NK-92 treated with Interleukin-12 subunit alpha and Interleukin-12 subunit beta, amount 100 ng/mL, for 24 hours (cell line): ENCODE measurements at regions not wholly inside any gene's neighbourhood (a gene's known extent, or its start where the extent isn't known, plus 50 kb on each side); places are given as distances from the start of the nearest gene placed in this dataset.
"Not testable (repeated sequence)": the region's sequence is repeated elsewhere in the genome, so short reads cannot be mapped to it uniquely, and the experiment has no call there.

Source experiments
- DNase-seq: peaks from one replicate; lab custom pipeline; 2025; lab: John Stamatoyannopoulos, UW

DNA sequence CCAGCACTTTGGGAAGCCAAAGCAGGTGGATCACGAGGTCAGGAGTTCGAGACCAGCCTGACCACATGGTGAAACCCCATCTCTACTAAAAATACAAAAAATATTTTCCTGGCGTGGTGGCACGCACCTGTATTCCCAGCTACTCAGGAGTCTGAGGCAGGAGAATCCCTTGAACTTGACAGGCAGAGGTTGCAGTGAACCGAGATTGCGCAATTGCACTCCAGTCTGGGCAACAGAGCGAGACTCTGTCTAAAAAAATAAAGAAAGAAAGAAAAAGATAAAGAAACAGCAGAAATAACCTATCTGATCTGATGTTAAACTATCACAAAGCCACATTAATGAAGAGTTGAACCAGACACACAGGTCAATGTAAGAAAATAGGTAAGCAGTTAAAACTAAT, 696.2 kb upstream of the SALL3 start:
- DNase-seq, result not testable (repeated sequence)

DNA sequence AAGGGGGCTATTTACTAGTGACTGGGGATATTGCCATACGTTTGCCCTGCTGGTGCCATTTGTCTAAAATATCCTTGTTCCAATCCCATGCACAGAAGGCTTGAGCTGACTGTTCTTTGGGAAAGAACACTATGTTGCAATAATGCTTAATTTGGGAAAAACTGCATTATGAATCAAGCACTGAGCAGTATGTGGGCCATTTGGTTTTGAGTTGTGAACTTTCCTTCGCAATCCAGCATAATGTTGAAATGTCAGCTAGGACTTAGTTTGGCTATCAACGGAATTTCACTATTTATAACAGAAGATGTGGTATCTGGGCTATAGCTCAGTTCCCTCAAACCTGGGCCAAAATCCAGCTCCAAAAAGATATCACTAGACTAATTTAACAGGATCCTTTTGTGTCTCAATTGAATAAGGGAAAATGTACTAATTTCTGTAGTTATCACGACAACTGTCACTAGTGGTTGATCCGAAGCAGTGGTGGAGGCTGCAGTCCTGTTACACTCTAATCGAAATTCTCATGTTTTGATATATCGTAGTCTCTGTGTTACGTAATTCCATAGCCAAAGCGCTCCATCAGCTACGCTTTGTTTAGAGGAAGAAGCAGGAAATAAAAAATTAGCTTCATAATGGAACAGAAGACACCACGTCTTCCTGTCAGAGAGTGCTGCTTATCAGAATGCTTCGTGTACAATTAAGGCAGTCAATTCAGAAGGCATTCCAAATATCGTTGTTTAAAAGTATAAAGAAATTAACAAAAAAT, 686.8 kb upstream of the SALL3 start:
- DNase-seq, result no peak

DNA sequence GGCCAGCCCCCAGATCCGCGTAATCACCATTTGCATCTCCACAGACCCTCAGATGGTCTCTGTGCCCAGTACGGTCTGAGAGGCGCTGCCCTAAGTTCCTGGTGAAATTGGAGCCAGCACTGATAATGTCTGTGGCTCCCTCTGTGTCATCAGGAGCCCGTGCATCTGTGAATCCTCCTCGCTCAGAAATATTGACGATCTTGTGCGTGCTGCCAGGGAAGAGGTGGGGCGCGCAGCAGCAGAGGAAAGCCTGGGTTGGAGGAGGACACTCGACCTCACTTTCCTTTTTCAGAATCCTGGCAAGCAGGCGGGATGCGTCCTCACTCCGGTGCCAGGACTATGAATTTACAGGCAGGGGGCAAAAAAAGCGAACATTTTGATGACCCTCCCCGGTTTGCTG, 686.1 kb upstream of the SALL3 start:
- DNase-seq, result no peak

DNA sequence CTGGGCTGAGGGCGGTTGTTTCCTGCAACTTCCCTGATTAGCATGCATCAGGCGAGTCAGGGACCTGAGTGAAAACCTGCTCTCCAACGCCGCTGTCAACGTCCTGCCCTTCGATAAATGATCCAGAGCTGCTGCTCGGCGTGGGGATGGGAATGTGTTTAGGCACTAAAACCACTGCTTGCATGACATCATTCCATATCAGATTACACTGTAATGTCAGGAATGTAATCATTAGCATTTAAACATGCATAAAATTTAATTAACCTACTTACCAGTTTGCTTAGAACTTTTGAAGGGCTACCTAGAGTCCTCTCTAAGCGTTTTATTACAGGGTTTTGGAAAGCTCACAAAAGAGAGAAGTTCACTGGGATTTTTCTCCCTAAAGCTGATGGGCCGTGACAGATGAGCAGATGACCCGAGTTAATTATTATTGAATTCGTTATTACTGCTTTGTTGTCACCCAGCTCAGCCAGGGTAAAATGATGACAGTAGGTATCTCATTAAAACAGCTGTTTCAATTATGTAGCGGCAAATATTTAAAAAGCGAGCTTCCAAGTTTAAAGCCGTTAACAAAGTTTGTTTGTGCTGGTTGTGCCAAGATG, 685.6 kb upstream of the SALL3 start:
- no peak for DNase-seq

DNA sequence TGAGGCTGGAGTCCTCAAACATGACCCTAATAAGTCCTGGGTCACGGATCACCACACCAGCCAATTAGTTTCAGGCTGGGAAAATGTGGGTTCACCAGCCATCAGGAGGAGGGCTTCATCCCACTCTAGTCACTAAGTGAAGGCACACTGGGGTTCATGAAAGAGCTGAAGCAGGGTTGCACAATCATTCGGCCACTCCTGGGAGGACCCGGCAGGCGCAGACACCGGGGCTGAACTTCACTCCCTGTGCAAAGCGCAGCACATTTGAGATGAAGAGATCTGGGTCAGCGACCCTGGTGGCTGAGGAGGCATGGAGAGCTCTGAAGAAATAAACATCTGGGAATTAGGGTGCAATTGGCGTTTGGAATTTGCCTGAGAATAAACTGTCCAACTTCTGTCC, 684.4 kb upstream of the SALL3 start:
- DNase-seq, result no peak

DNA sequence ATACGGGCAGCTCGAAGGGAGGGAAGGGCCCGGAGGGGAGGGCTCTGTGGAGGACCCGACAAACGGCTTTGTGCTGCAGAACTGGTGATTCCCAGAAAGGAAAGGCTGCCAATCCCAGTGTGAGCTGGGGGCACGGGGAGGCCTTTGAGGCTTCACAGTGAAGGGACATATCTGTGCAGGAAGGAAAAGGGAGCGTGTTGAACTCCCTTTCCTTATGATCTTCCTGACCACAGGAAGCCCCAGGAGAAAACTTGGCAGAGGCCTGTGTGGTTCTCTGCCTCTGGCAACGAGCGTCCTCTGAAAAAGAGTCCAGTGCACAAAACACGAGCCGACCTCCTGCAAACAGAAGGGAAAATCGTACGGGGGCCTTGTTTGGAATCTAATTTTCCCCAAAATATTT, 683.5 kb upstream of the SALL3 start:
- DNase-seq, result no peak

DNA sequence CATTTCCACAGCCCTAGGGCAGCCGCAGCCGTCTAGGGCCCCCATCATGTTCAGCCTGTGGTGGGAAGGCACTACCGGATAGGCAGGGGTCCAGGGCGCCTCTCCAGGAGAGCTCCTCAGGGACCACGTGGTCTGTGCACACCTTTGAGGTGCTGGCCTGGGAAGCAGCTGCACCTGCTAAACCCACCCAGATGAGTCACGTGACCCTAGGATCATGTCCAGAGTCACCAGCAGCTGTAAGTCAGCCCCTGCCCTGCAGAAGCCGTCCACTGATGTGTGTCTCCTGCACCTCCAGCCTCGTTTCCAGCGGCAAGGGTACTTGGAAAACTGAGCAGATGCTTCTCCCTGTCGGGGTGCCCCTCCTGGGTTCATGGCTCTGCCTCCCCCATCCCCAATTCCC, 682.6 kb upstream of the SALL3 start:
- DNase-seq, result no peak

DNA sequence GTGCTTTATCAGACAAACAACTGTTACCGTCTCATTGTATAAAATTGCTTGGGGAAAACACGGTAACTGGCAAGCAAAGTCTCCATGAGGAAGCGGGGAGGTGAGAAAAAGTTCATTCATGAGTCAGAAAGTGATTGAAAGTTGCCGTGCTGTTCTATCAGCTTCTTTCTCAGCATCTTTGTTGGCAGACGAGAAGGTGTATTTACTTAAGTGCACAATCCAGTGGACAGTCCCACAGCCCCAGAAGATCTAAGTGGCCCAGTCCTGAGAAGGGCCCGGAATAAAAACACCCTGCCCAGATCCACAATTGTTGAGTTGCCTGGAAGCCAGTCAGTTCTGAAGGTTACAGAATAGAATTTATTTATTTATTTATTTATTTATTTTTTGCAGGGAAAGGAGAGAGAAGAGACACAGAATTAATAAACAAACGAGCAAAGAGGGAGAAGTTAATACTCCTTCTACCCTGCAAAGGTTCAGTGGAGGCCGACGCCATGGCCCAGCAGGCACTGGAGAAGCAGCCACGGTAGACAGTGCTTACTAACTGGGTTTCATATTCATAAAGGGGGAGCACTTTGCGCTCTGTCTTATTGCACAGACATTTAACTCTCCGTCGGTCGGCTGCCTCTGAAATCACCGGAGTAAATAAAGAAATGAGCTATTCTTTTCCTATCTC, 676.0 kb upstream of the SALL3 start:
- no peak for DNase-seq

DNA sequence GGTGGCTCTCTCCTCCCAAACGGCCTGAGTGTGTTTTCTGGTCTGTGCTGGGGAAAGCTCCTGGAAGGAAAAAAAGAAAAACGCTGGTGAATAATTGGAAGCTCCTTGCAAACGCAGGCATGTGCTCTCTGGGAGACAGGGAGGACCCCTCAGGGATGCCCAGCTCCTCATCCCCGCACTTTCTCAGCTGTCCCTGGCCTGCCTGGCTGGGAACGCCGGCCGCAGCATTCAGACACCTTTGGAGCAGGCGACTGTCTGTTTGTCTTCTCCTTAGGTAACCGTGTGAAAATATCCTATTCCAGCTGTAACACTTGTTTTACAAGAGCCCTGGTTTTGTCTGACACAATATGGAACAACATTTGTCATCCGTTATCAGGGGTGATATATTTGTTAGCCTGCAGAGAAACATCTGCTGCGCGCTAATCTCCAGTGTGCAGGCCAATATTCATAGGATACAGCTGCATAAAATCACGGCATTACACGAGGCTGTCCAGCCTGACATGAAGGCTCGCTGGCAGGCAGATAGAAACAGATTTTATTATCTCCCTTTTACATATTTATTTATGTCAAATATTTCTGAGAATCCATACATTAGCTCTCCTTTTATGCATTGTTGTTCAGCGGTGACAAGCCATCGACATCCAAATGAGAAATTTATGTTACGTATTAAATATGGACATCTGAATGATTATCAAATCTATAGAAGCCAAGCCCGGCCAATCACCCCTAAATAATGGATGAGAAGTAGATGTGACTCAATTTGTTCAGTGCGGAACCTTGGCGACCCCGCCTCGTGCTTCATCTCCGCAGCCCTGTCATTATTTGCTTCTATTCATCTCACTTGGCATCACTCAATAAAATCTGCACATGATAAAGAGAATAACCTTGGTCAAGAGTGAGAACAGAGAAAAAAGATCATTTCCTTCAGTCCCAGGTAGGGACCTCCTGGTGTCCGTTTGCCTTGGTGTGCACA, 675.1 kb upstream of the SALL3 start:
- DNase-seq, result no peak

DNA sequence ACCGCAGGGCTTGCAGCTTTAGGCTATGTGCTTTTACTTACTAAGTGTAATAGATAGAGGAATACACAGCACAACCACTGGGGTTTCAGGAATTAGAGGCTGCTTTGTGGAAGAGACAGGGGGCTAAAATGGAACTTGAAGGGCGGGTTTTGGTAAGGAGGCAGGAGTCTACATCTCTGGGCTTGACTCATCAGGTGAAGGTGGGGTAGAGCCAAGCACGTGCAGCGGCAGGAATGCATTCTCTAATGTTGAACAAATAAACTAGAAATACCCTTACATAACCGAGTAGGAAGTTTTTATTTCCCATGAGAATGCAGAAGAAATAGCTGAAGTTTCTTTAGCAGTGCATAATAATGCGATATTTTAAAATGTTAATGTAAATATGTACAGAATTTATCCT, 673.8 kb upstream of the SALL3 start:
- DNase-seq, result no peak

DNA sequence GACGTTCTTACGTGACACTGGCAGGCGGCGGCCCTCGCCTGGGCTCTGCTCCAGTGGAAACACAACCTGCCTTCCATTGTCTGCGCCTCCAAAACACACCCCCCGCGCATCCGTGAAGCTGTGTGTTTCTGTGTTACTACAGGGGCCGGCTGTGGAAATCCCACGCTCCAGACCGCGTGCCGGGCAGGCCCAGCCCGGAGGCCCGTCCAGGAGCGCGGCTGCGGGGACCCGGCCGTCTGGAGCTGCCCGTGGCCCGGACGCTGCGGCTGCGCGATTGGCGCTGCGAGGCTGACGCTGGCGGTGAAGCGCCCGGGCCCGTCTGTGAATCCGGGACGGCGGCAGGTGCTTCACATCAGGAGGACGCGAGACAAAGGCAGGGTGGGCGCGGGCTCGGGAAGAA, 670.3 kb upstream of the SALL3 start:
- no peak for DNase-seq

DNA sequence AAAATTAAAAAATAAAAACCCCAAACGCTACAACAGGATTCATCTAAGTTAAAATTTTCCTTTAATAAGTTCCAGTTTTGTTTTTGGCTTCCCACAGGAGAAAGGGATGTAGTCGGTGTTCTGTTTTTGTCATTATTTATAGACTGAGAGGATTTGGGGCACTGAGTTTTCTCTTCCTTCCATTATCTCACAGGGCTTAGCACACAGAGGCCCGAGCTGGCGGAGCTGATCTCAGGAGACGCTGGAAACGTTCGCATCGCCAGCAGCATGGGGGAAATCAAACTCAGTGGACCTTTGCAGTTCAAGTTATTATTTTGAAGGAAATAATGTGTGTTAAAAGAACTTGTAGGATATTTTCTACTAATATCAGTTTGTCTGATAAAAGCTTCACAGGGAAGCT, 669.7 kb upstream of the SALL3 start:
- DNase-seq, result no peak

DNA sequence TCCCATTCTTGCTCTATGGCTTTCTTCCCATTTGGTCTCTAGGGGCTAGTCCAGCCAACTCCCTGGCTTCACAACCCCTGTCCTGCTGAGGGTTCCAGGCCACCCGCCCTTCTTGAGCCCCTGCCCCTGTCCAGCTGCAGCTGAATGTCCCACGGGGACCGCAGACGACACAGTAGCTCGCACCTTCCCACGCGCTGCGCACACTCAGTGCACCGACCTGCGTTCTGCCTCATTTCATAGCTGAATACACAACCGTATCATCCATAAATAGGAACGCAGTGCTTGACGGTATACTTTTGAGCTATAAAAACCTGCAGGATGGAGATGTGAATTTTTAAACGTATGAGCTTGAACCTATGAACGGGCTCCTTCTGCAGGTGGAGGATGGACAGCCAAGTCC, 660.4 kb upstream of the SALL3 start:
- DNase-seq, result no peak

DNA sequence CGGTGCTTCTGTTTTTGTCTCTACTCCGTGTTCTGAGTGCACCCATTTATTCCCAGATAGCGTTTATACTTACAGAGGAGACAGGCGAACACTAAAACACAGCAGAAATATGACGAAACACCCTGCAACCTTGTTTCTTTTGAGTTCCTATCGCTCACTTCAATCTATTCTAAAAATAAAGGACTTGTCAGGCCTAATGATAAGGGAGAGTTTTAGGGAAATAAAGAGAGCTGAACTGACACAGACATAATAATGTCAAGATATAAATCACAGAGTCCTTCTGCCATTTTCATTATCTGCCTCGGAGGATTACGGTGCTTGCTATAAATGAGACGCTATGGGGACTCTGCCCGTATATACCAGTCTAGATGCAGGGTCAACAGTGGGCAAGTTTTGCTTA, 659.7 kb upstream of the SALL3 start:
- DNase-seq, result no peak

DNA sequence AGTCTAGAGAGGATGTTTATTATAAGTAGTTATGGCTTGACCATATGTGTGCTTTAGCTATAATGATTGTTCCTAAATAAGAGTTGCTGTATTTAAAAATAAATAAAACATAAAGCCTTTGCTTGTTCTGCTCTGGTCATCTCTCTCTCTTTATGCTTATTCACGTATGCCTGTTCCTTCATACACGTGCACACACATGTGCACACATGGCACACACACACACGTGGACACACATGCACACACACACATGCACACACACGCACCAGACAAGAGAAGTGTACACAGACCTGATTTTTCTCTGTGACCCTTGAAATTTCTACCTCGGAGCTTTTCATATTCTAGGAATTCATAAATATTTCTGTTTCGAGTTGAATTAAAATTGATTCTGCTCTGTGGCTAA, 658.2 kb upstream of the SALL3 start:
- DNase-seq, result no peak

DNA sequence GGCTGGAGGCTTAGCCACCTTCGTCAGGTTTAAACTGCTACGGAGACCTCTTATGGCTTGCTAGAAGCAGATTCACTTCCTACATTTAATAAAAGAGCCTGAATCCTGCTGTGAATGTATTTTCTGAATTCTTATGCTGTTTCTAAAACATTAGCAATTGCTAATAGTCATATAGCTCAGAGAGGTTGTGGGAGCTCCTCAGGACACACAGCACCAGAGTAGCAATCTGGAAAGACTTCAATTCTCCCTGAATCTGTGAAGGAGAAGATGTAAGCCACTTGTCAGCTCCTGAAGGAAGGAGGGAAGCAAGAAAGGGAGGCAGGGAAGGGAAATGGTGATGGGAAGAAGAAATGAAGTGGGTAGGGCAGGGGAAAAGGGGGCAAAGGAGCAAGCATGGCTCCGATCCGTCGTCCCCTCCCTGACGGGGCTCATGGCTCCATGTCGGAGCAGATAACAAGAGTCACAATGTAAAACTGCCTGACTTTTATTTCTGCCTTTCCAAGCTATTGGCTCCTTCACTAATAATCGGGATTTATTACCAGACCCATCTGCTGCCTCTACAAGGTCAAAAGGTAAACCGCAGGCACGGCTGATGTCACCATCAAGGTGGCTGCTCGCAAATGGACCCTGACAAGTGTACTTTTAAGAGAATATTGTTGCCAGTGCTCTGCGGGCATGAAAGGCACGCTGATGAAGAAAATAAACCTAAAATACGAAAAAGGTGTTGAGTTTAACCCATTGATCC, 656.0 kb upstream of the SALL3 start:
- no peak for DNase-seq

DNA sequence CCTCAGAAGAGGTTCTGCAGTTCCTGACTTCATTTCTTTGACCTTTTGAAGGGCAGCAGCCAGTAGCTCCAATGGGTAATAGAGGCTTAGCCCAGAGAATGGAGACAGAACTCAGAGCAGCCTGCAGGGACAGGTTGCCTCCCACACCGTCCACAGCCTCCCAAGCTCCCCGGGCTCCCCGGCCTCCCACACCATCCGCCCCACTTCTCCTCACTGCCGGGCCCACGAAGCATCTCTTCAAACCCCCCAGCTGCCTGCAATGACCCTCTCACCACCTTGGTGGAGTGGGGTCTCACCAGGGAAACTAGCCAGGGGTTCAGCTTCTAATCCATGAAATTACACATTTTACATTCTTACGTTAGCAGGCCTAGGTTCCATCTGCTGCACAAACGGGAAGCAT, 652.0 kb upstream of the SALL3 start:
- DNase-seq, result no peak

DNA sequence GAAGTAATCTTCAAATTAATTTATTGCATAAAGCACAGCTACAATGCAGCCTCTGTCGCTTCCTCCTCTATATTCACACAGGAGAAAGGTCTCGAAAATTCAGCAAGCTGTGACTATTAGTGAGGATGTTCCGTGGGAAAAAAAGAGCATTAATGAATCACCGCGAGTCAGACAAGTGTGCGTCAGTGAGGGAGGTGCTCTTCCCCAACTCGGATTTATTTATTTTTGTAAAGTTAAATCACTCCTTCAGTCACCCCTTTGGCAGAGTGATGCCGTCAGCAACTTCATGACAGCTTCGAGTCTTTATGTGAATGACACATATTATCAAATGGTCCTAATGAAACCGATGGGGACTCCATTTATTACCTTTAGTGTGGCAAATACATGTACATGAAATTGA, 648.9 kb upstream of the SALL3 start:
- no peak for DNase-seq

DNA sequence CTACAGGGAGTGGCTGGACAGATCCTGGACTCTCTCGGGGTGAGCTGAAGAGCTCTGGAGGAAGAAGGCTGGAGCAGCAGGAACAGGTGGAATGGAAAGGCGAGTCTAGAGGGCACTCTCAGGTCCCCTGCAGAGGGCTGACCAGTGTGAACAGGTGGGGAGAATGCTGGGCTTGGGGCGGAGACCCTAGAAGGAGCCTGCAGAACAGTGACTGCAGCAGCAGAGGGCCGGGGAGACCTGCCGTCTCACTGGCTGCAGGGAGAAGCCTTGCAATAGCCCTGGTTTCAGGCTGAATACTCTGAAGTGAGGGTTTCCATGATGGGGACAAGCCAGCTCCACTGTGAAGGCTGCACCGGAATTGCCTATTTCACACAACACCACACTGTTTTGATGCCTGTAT, 626.7 kb upstream of the SALL3 start:
- no peak for DNase-seq

DNA sequence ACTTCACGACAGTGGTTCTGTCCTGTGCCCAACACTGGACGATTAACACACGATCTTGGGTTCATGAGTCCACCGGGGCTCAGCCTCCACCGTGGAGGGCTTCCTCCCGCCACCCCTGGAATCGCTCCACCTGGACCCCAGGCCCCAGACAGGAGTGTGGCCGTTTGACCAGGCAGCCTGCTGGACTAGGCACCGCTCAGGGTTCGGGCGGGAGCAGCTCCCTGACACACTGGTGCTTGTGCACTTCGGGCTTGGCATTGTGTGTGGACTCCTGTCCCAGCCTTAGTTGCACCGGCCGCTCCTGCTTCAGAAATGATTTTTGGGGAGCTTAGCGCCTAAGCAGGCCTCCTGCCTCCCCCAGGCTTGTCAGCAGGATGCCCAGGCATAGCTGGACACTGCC, 617.4 kb upstream of the SALL3 start:
- DNase-seq, result no peak

DNA sequence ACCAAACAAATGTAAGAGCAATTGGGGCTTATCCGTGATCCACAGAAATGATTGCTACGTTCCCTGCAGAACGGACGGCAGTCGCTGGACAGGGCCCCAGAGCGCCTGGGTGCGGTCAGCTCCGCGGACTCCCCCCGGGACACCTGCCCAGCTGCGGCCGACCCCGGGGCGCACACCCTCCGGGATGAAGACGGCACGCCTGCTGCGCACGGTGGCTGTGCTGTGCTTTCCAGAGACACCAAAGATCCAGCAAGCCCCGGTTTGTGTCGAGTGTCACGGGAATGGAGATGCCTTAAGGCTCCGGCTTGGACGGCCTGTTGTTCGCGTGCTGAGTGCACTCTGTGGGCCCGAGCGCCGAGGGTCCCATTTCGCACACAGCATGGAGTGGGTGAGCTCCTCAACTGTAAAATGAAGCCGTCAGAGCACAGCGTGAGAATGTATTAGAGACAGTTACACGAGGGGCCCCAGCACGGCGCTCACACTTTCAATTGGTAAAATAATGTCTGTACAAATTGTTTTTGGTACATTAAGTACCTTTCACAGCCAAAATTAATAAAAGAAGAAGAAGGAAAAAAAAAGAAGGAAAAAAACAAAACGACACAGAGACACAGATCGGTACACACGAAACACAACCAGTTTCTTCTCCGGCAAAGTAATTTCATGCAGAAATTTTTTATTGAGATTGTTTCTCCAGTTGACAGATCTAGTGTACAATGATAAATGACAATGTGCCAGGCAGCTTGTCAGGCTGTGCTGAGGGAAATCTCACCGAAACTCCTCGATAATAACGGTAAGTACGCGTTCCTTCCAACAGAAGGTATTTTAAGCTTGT, 615.8 kb upstream of the SALL3 start:
- DNase-seq, result no peak
